HG02884 (cell line): ENCODE measurements at regions not wholly inside any gene's neighbourhood (a gene's known extent, or its start where the extent isn't known, plus 50 kb on each side); places are given as distances from the start of the nearest gene placed in this dataset.
"Not testable (repeated sequence)": the region's sequence is repeated elsewhere in the genome, so short reads cannot be mapped to it uniquely, and the experiment has no call there.

ENCODE experiments used
- ATAC-seq: cut with Tn5 transposase; IDR thresholded peaks from one replicate; pipeline ENCODE4 v1.9.1; 2021; ENCODE audit warnings: mild to moderate bottlenecking, moderate library complexity; ENCODE audit not compliant: unreplicated experiment

- no peak for ATAC-seq
These were observed 322.0 kb upstream of the PPARGC1A start for GRCh38 chr4:24211856-24212255.

- no peak for ATAC-seq
These were observed 320.6 kb upstream of the PPARGC1A start for GRCh38 chr4:24210332-24210902.

GRCh38 chr4:24209906-24210305 lies 320.1 kb upstream of the PPARGC1A start:
- ATAC-seq, result no peak

DNA sequence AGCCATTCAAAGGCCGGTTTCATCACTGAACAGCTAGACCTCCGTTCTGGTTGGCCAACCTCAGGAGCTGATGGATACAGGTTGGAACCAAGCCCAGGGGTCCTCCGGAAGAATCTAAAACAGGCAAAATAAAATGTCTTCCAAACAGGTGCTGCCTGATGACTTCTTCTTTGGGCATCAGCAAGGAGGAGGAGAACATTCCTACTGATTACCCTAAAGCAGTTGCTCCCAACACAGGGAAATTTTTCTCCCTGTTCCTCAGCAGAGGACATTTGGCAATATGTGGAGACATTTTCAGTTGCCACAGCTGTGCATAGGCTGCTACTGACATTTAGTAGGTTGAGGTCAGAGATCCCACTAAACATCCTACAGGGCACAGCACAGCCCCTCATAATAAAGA lies 319.3 kb upstream of the PPARGC1A start:
- no peak for ATAC-seq

DNA sequence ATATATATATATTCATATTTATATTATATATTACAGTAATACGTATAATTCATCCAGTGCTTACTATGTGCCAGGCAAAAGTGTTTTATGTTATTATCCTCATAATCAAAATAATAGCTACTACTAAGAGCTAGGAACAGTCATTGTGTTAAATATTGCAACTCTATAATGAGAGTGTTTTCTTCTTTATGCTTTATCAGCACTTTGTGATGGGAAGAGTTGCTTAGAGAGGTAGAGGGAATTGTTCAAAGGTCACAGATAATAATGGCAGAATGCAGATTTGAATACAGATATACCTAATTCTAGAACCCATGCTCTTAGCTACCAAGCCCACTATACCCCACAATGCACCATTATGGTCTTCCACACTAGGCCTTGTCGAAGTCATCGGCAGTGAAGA lies 318.8 kb upstream of the PPARGC1A start:
- ATAC-seq, result no peak

- not testable (repeated sequence) for ATAC-seq
These were observed 314.9 kb upstream of the PPARGC1A start for GRCh38 chr4:24204708-24205107.

- ATAC-seq, result no peak
These were observed 314.1 kb upstream of the PPARGC1A start for GRCh38 chr4:24203926-24204325.

DNA sequence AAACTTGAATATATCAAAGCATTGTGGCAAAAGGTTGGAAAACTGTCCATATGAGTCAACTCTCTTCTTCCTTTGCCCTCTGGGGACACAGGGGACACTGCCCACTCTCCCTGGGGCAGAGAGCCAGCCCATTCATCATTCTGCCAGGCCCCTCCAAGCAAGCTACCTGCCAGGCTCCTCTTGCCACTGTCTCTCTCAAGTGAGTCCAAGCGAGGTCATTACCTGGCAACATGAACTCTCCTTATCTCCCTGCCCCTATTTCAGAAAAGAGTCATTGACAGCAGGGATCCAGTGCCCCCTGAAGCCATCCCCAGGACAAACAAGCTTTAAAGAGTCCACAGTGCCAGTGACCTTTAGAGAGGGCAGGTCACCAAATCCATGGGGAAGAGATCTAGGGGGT lies 312.7 kb upstream of the PPARGC1A start:
- ATAC-seq, result no peak

GRCh38 chr4:24197955-24198354 lies 308.1 kb upstream of the PPARGC1A start:
- ATAC-seq, result no peak

DNA sequence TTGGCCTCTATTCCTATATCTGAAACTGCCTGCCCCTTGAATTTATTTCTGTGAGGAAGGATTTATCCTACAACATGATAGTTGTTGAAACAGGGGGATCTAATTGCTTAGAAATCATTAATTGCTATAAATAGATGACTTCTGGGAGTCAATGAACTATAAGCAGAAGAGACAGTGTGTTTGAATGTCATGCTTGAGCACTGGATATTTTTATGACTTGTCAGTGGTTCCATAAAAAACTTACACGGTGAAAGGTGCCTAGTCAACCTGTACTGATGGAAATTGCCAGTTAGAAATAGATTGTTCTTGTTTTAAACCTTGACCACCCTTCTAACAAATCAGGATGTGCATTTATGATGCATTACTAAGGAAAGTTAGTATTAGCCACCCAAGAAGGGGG lies 306.9 kb upstream of the PPARGC1A start:
- ATAC-seq, result no peak

DNA sequence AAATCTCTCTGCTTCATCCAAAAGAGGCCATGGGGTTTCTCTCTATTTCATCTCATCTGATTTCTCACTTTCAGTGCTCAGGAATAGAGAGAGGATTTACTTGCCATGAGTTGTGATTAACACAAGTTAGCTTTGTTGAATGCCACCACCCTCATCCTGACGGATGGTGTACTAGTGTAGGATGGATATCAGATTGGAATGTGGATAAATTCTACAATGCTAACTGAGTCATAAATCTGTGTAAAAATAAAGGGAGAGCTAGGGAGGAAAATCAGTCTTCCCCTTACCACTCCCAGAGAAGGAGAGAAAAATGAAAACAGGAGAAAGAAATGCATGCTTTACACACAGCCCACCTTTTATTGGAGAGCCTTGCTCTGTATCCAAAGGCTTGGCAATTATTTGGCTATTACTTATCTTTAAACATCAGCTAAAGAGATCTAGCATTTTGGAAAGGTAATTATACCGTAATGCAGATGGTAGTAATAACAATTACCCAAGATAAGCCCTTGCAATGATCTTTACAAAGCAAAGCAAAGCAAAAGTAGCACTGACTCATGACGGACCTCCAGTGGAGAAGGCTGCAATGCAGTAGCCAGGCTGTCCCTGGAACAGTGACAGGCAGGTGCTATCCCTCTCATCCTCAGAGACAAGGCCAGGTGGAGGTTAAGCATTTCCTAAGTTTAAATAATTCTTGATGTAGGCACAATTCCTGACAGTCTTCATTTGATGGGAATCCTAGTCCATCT lies 306.3 kb upstream of the PPARGC1A start:
- ATAC-seq, result no peak

GRCh38 chr4:24192018-24192641 lies 302.3 kb upstream of the PPARGC1A start:
- no peak for ATAC-seq

GRCh38 chr4:24190761-24191695 lies 301.2 kb upstream of the PPARGC1A start:
- no peak for ATAC-seq

DNA sequence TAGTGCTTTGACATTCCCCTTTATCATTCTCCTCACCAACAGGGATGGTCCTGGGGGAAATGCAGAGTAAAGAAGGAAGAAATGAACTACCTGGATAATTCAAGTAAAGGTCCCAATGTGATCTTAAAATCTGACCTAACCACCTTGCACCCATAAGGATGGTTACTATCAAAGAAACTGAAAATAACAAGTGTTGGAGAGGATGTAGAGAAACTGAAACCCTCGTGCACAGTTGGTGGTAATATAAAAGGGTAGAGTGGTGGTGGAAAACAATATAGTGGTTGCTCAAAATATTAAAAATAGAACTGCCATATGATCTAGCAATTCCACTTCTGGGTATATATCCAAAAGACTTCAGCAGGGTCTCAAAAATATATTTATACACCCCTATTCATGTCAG lies 298.6 kb upstream of the PPARGC1A start:
- ATAC-seq, result no peak

DNA sequence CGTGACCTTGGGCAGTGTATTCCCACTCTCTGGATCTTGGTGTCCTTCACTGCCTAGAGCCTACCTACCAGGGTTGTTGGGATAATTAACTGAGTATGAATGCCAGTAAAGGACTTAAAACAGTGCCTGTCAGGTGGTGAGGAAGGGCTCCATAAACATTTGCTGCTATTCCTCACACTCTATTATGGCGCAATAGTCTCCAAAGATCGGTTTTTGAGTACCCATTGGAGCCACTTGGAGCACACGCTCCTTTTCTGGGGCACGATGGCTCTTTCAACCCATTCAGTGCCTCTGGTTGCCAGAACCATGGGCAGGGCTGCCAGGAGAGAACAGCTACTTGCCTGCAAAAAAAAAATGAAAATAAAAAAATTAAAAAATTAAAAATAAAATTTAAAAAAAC lies 296.6 kb upstream of the PPARGC1A start:
- no peak for ATAC-seq

- ATAC-seq, result no peak
These were observed 291.2 kb upstream of the PPARGC1A start for GRCh38 chr4:24181005-24181404.

DNA sequence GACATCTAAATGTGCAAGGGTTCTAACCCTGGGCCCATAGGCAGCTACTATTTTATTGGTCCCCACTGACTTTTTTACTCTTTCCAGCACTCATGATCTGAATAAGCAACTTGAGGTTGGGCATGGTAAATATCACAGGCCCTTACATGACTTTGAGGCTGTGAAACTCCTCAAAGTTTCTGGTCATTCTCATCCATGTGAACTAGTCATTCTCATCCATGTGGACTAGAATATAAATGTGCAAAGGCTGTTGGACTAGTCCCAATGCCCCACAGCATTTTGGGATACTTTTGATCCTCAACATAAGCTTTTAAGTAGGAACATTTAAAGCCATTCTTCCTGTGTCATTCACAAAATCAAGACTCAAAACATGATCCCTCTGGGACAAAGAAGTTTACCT lies 290.7 kb upstream of the PPARGC1A start:
- no peak for ATAC-seq

DNA sequence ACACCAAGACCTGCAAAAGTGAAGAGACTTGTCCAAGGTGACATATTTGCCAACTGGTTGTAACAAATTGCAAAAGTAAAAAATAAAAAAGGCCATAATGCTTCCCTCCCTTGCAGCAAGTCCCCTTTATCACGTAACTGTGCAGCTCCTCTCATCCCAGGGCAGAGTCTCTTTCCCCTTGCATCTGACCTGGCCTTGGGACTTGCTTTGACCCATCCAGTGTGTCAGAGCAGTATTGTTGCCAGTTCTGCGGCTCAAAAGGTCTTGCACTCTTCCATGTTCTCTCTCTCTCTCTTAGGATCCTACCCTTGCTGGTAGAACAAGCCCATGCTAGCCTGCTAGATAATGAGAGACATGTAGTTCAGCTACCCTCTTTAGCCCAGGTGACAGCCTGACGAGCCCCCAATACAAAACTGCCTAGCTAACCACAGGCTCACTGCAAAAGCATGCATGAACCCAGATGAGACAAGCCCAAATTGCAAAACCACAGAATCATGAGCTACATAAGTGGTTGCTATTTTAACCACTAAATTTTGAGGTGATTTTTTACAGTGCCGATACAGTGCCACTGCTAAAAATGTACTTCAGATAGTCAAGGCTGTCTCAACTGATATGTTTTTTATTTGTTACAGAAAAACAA lies 289.5 kb upstream of the PPARGC1A start:
- no peak for ATAC-seq

- ATAC-seq, result not testable (repeated sequence)
These were observed 287.6 kb upstream of the PPARGC1A start for GRCh38 chr4:24177443-24177842.

- ATAC-seq, result no peak
These were observed 285.9 kb upstream of the PPARGC1A start for GRCh38 chr4:24175707-24176106.

- no peak for ATAC-seq
These were observed 284.8 kb upstream of the PPARGC1A start for GRCh38 chr4:24174602-24175001.
